GM18511 (cell line): ENCODE measurements at regions not wholly inside any gene's neighbourhood (a gene's known extent, or its start where the extent isn't known, plus 50 kb on each side); places are given as distances from the start of the nearest gene placed in this dataset.
"Not testable (repeated sequence)": the region's sequence is repeated elsewhere in the genome, so short reads cannot be mapped to it uniquely, and the experiment has no call there.

ENCODE experiments used
- ATAC-seq: cut with Tn5 transposase; IDR thresholded peaks from one replicate; pipeline ENCODE4 v1.9.1; 2021; ENCODE audit warnings: mild to moderate bottlenecking, moderate library complexity; ENCODE audit not compliant: unreplicated experiment

GRCh38 chr3:166457382-166457781 lies 620.2 kb upstream of the BCHE start:
- ATAC-seq = no peak

GRCh38 chr3:166456286-166456685 lies 619.1 kb upstream of the BCHE start:
- no peak for ATAC-seq

GRCh38 chr3:166455744-166456143 lies 618.5 kb upstream of the BCHE start:
- no peak for ATAC-seq

GRCh38 chr3:166453478-166453877 lies 616.3 kb upstream of the BCHE start:
- ATAC-seq = no peak

GRCh38 chr3:166451997-166452396 lies 614.8 kb upstream of the BCHE start:
- ATAC-seq = no peak

GRCh38 chr3:166447513-166447912 lies 610.3 kb upstream of the BCHE start:
- ATAC-seq = no peak

- ATAC-seq = no peak
Observed at GRCh38 chr3:166446986-166447385, 609.8 kb upstream of the BCHE start.

GRCh38 chr3:166446291-166446690 lies 609.1 kb upstream of the BCHE start:
- ATAC-seq = no peak

- no peak for ATAC-seq
Observed at GRCh38 chr3:166445865-166446264, 608.6 kb upstream of the BCHE start.

- no peak for ATAC-seq
Observed at GRCh38 chr3:166444756-166445155, 607.5 kb upstream of the BCHE start.

- ATAC-seq = no peak
Observed at GRCh38 chr3:166444336-166444735, 607.1 kb upstream of the BCHE start.

GRCh38 chr3:166435469-166436057 lies 598.3 kb upstream of the BCHE start:
- ATAC-seq = no peak

GRCh38 chr3:166433060-166433459 lies 595.8 kb upstream of the BCHE start:
- no peak for ATAC-seq

- ATAC-seq = no peak
Observed at GRCh38 chr3:166425900-166426611, 588.8 kb upstream of the BCHE start.

- no peak for ATAC-seq
Observed at GRCh38 chr3:166425021-166425420, 587.8 kb upstream of the BCHE start.

GRCh38 chr3:166423824-166424513 lies 586.7 kb upstream of the BCHE start:
- ATAC-seq = not testable (repeated sequence)

GRCh38 chr3:166422556-166422955 lies 585.3 kb upstream of the BCHE start:
- no peak for ATAC-seq

- no peak for ATAC-seq
Observed at GRCh38 chr3:166420071-166420470, 582.8 kb upstream of the BCHE start.

- no peak for ATAC-seq
Observed at GRCh38 chr3:166405896-166406295, 568.7 kb upstream of the BCHE start.

- no peak for ATAC-seq
Observed at GRCh38 chr3:166405465-166405864, 568.2 kb upstream of the BCHE start.

GRCh38 chr3:166390303-166390702 lies 553.1 kb upstream of the BCHE start:
- no peak for ATAC-seq

- no peak for ATAC-seq
Observed at GRCh38 chr3:166388321-166388720, 551.1 kb upstream of the BCHE start.
